Kidney (tissue), 13 donors: ENCODE measurements at regions not wholly inside any gene's neighbourhood (a gene's known extent, or its start where the extent isn't known, plus 50 kb on each side); places are given as distances from the start of the nearest gene placed in this dataset.

Source experiments
- DNase-seq, 5 donors: peaks; one replicate each; pipeline ENCODE4 v3.0.0-alpha.2; 2013 to 2020
- FAIRE-seq: peaks from 2 replicates; lab custom pipeline; 2012; peaks lifted over from hg19 to GRCh38; lab: Jason Lieb, UNC
- H3K27ac ChIP-seq, 2 donors: one replicate each; pipeline ENCODE4 v1.7.0; 2013; ENCODE audit warnings: low read depth in 2 of 2, low read length in 2 of 2, inconsistent platforms in 1 of 2
- H3K27me3 ChIP-seq: one replicate; pipeline ENCODE4 v1.7.1; 2013; ENCODE audit warnings: low read length, inconsistent platforms; ENCODE audit not compliant: control insufficient read depth, insufficient read depth
- H3K36me3 ChIP-seq, 3 donors: one replicate each; pipeline versions ENCODE4 v1.7.0 to v1.7.1; 2013; ENCODE audit warnings: low read length in 3 of 3, control low read depth in 1 of 3, inconsistent platforms in 1 of 3; ENCODE audit not compliant: insufficient read depth in 3 of 3, control insufficient read depth in 2 of 3
- H3K4me1 ChIP-seq, 3 donors: one replicate each; pipeline versions ENCODE4 v1.7.0 to v1.7.1; 2013; ENCODE audit warnings: low read length in 3 of 3, inconsistent platforms in 1 of 3, low read depth in 1 of 3; ENCODE audit not compliant: control insufficient read depth in 2 of 3, insufficient read depth in 2 of 3
- H3K4me3 ChIP-seq, 3 donors: one replicate each; pipeline versions ENCODE4 v1.7.0 to v1.8.1; 2013; ENCODE audit warnings: low read length in 3 of 3, control low read depth in 1 of 3, inconsistent platforms in 1 of 3
- H3K9ac ChIP-seq, 3 donors: one replicate each; pipeline versions ENCODE4 v1.7.0 to v1.7.1; 2013; ENCODE audit warnings: low read length in 3 of 3, control low read depth in 1 of 3, inconsistent platforms in 1 of 3
- H3K9me3 ChIP-seq, 3 donors: one replicate each; pipeline versions ENCODE4 v1.7.0 to v1.7.1; 2013; ENCODE audit warnings: low read length in 3 of 3, control low read depth in 1 of 3, inconsistent platforms in 1 of 3; ENCODE audit not compliant: control insufficient read depth in 2 of 3, insufficient read depth in 1 of 3
- CTCF ChIP-seq: IDR thresholded peaks from 3 replicates; pipeline ENCODE4 v1.5.1; 2012; ENCODE audit warnings: mild to moderate bottlenecking, moderate library complexity, borderline replicate concordance; ENCODE audit not compliant: insufficient read depth; ENCODE audit errors: extremely low read depth
- intact Hi-C: fragments of 100-400 bp; cut with DNase I; formaldehyde crosslinking; loops from one replicate; pipeline ENCODE4 v1.11.1; 2022
- donor health status: control.
- donor health status: control.
- donor health status: control.
- donor health status: control.
- donor health status: control.
- donor health status: DM: yes; HTN: yes; CAD: no.
- donor health status: Normal renal cell carcinoma (clear cell type).

GRCh38 chr16:50942143-50942542 lies 200.3 kb downstream of the CYLD start:
- no peaks in the 10 kb centered on the region for H3K27me3 ChIP-seq
- H3K27ac ChIP-seq, result no peak overlapping the region
- TF ChIP-seq CTCF, result no peak
- DNase-seq (no peak), FAIRE-seq (no peak)
- no peaks in the 10 kb centered on the region for H3K4me1 ChIP-seq
- no peaks in the 10 kb centered on the region for H3K9me3 ChIP-seq
- H3K4me3 ChIP-seq, result no peak overlapping the region
- no peak overlapping the region for H3K9ac ChIP-seq
- H3K36me3 ChIP-seq, result no peaks in the 10 kb centered on the region
- intact Hi-C loops, result no loop called here

- no peak overlapping the region for H3K4me3 ChIP-seq
- H3K27me3 ChIP-seq, result no peaks in the 10 kb centered on the region
- no peak for TF ChIP-seq CTCF
- intact Hi-C loops, result no loop called here
- H3K36me3 ChIP-seq, result no peaks in the 10 kb centered on the region
- no peaks in the 10 kb centered on the region for H3K9me3 ChIP-seq
- DNase-seq (no peak), FAIRE-seq (no peak)
- H3K9ac ChIP-seq, result no peak overlapping the region
- H3K4me1 ChIP-seq, result no peaks in the 10 kb centered on the region
- no peak overlapping the region for H3K27ac ChIP-seq
Measured at GRCh38 chr16:50941681-50942080, 199.8 kb downstream of the CYLD start.

GRCh38 chr16:50940275-50940854 lies 198.5 kb downstream of the CYLD start:
- intact Hi-C loops, result no loop called here
- H3K36me3 ChIP-seq, result no peaks in the 10 kb centered on the region
- no peaks in the 10 kb centered on the region for H3K9me3 ChIP-seq
- no peak overlapping the region for H3K9ac ChIP-seq
- H3K27ac ChIP-seq, result no peak overlapping the region
- DNase-seq, result no peak
- H3K27me3 ChIP-seq, result no peaks in the 10 kb centered on the region
- H3K4me3 ChIP-seq, result no peak overlapping the region
- no peaks in the 10 kb centered on the region for H3K4me1 ChIP-seq
- no peak for FAIRE-seq
- TF ChIP-seq CTCF, result no peak

GRCh38 chr16:50939356-50939755 lies 197.5 kb downstream of the CYLD start:
- no peak for TF ChIP-seq CTCF
- DNase-seq (no peak), FAIRE-seq (no peak)
- H3K27me3 ChIP-seq, result no peaks in the 10 kb centered on the region
- H3K27ac ChIP-seq, result no peak overlapping the region
- no peaks in the 10 kb centered on the region for H3K4me1 ChIP-seq
- no peaks in the 10 kb centered on the region for H3K9me3 ChIP-seq
- H3K9ac ChIP-seq, result no peak overlapping the region
- intact Hi-C loops, result no loop called here
- no peaks in the 10 kb centered on the region for H3K36me3 ChIP-seq
- H3K4me3 ChIP-seq, result no peak overlapping the region
